HG02642 (cell line): ENCODE measurements at regions not wholly inside any gene's neighbourhood (a gene's known extent, or its start where the extent isn't known, plus 50 kb on each side); places are given as distances from the start of the nearest gene placed in this dataset.

Experiments used
- ATAC-seq: cut with Tn5 transposase; IDR thresholded peaks from one replicate; pipeline ENCODE4 v1.9.1; 2021; ENCODE audit warnings: mild to moderate bottlenecking; ENCODE audit not compliant: unreplicated experiment, poor library complexity

DNA sequence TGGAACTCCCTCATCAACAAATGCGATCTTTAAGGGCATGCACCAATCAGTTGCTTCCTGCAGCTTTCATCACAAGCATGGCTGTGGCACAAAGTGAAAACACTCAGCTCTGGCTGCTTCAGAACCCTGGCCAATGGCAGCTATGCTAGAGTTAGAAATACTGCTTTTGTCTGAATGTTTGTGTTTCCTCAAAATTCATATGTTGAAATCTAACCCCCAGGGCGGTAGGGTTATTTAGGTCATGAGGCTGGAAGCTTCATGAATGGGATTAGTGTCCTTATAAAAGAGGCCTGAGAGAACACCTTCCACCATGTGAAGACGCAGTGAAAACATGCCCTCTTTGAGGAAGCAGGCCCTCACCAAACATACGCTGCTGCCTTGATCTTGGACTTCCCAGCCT, 453.9 kb downstream of the SNAPC1 start:
- no peak for ATAC-seq

- no peak for ATAC-seq
These were observed 472.6 kb downstream of the SNAPC1 start for GRCh38 chr14:62234849-62235248.

GRCh38 chr14:62244221-62244620, 482.0 kb downstream of the SNAPC1 start:
- ATAC-seq, result no peak

- no peak for ATAC-seq
These were observed 485.0 kb downstream of the SNAPC1 start for GRCh38 chr14:62247266-62247665.

DNA sequence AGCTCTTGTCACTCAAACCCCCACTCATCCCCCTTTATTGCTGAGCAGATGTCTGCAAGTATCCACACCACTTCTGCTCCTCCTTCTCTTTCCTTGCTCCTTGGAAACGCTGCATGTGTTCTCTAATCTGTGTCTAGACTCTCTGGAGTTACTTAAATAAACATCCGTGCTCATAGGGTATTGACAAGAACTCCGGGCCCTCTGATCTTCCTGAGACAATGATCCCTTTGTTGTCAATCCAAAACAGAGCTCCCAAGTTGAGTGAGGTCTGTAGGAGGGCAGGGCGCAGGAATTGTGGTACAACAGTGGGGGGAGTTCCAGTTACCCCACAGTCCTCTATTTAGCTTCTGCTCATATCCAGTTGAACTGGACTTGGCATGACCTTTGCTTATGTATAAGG, 489.0 kb downstream of the SNAPC1 start:
- no peak for ATAC-seq

DNA sequence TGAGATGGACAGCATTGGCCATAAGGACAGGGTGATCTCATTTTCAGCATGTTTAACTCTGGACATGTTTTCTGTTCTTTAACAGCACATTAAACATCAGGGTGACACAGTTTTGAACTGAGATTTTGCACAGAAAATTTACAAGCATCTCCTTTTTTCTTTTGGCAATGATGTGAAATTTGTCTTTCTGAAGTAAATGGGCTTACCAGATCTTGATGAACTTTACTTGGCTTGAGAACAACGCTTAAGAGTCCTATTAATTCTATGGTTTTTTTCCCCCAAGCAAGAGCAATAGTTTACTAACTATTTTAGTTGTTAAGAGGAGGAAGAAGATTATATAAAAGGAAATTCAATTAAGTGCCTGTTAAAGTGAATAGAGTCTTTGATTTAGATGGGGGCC, 491.0 kb downstream of the SNAPC1 start:
- ATAC-seq, result no peak

DNA sequence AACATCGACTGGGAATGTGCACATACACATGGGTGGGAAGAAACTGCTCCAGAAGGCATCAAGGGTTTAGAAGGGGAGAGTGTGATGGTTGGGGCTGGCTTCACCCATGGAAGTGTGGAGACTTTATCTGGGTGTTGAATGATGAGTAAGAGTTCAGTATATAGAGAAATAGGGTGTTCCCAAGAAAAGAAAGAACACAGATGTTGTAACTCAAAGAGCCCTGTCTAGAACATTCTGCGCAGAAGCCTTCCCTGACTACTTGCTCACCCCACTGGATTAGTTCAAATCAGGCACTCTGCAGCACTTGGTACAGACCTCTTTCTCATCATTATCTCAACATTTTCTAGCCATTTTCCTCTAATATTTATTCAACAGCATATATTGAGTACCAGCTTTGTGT, 491.7 kb downstream of the SNAPC1 start:
- ATAC-seq, result no peak

GRCh38 chr14:62269204-62269603, 507.0 kb downstream of the SNAPC1 start:
- no peak for ATAC-seq

- ATAC-seq, result no peak
These were observed 508.0 kb downstream of the SNAPC1 start for GRCh38 chr14:62270236-62270635.

- ATAC-seq, result no peak
These were observed 518.1 kb downstream of the SNAPC1 start for GRCh38 chr14:62280366-62280765.

DNA sequence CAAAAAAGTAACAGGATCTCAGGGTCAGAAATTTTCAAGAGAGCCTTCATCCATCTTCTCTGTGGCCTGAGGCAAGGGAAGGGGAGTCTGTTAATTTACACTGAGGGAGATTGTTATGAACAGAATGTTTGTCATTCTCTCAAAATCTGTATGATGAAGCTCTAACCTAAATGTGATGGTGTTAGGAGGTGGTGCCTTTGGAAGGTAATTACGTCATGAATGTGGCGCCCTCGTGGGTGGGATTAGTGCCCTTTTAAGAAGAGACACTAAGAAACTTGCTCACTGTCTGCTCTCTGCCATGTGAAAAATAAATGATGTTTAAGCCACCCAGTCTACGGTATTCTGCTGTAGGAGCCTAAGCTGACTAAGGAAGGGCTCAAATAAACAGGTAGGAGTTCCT, 521.6 kb downstream of the SNAPC1 start:
- ATAC-seq, result no peak

- ATAC-seq, result no peak
These were observed 527.3 kb downstream of the SNAPC1 start for GRCh38 chr14:62289471-62289870.

DNA sequence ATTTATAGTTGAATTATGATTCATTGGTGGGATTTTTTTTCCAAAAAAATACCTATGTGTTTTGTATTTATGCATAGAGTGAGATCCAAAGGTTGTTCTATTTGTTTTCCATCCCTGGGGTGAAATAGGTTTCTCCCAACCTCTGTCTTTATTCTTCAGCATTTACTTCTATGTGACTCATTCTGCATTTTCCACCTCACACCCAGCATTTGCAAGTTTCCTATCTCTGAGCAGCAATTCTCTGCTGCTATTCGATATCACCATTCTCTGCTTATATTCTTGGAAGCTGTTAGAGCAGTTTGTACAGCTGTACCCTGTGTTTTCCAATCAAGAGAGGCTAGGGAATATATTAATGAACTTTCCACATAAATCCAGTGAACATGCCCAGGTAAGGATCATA, 538.9 kb downstream of the SNAPC1 start:
- no peak for ATAC-seq

- no peak for ATAC-seq
These were observed 539.7 kb downstream of the SNAPC1 start for GRCh38 chr14:62301911-62302310.

GRCh38 chr14:62303437-62303836, 541.2 kb downstream of the SNAPC1 start:
- no peak for ATAC-seq

DNA sequence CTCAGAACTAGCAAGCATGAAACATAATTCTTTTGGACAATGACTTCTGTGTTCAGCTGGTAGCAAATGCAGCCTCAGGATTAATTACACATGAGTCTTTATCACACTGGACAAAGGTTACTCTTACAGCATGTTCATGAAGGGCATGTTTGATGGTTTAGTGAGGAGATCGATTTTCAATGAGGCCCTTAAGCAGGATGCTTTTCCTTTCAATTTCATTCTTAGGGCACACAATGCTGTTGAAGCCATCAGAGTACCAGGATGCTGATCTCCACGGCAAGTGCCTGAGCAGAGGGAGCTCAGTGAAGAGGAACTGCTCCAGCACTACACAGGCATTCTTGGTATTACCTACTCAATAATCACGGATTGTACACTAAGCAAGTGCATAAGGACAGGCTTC, 542.0 kb downstream of the SNAPC1 start:
- ATAC-seq, result no peak

- ATAC-seq, result no peak
These were observed 545.6 kb downstream of the SNAPC1 start for GRCh38 chr14:62307844-62308243.

GRCh38 chr14:62308316-62308715, 546.1 kb downstream of the SNAPC1 start:
- no peak for ATAC-seq

DNA sequence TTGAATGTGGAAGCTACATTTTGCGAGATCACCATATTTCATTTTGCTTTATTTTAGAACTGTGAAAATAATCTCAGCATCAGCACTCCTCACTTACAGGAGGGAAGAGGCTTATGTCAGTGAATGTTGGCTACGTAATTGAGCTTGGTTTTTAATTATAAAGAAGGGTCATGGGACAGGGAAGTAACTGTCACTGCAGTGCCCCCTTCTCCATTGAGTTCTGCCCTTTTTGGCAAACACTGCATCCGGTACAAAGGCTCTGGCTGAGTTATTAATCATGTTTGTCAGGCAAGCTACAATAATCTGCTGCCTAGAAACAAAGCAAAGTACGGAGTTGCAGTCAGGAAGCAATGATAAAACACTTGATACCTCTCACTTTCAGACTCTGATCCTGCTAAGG, 546.7 kb downstream of the SNAPC1 start:
- ATAC-seq, result no peak

DNA sequence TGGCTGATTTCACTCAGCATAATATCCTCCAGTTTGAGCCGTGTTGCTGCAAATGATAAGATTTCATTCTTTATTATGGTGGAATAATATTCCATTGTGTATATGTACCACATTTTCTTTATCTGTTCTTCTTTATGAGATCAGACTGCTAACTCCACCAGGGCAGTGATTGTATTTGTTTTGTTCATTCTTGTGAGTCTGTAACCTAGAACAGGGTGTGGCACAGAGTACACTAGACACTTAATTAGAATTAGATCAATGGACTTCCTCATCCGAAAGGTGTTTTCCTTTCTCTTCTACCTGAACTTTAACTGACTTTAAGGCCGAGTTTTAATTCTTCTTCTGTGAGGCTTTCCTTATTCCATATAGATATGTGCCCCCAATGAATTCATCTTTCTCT, 551.0 kb downstream of the SNAPC1 start:
- no peak for ATAC-seq

DNA sequence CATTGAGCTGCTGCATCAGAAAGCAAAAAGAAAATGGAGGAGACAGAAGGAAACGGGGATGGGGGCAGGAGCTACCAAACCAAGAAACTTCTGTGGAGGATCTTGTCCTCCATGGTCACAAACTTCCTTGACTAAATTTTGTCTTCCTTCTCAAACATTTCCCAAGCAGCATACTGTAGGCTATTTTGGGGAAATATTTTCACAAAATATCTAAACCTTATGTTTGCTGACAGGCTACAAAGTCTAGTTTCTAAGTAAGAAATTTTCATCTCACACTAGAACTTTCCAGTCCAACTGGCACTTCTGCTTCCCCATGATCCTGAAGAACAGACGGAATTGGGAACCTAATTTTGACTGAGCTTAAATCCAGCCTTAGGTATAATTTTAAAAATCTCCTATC, 552.0 kb downstream of the SNAPC1 start:
- ATAC-seq, result no peak

GRCh38 chr14:62314871-62315270, 552.7 kb downstream of the SNAPC1 start:
- no peak for ATAC-seq

GRCh38 chr14:62315631-62316030, 553.4 kb downstream of the SNAPC1 start:
- no peak for ATAC-seq
